Heart right ventricle (tissue), 16 donors: ENCODE measurements at regions not wholly inside any gene's neighbourhood (a gene's known extent, or its start where the extent isn't known, plus 50 kb on each side); places are given as distances from the start of the nearest gene placed in this dataset.

ENCODE experiments used
- ATAC-seq, 8 donors: fragments of 200-7000 bp; cut with Tn5 transposase; one replicate each; pipeline ENCODE4 v1.9.1; 2020; ENCODE audit warnings: mild to moderate bottlenecking in 8 of 8, moderate library complexity in 8 of 8, moderate number of reproducible peaks in 1 of 8
- DNase-seq, 2 donors: peaks; one replicate each; pipeline ENCODE4 v3.0.0-alpha.2; 2020
- H3K27ac ChIP-seq, 10 donors: fragments of 200-600 bp; sonication (generic) in 2 of 10; one replicate each; pipeline versions ENCODE4 v1.5.0 to v1.8.0; 2020 to 2022; ENCODE audit warnings: mild to moderate bottlenecking in 3 of 10
- H3K27me3 ChIP-seq, 7 donors: fragments of 200-600 bp; one replicate each; pipeline ENCODE4 v1.8.0; 2021 to 2022; ENCODE audit warnings: mild to moderate bottlenecking in 2 of 7
- H3K36me3 ChIP-seq, 9 donors: fragments of 200-600 bp; sonication (generic) in 1 of 9; one replicate each; pipeline versions ENCODE4 v1.5.0 to v1.8.0; 2020 to 2022; ENCODE audit warnings: mild to moderate bottlenecking in 2 of 9
- H3K4me1 ChIP-seq, 9 donors: fragments of 200-600 bp; sonication (generic) in 1 of 9; one replicate each; pipeline versions ENCODE4 v1.5.0 to v1.8.0; 2020 to 2022; ENCODE audit warnings: mild to moderate bottlenecking in 4 of 9
- H3K4me3 ChIP-seq, 10 donors: fragments of 200-600 bp; sonication (generic) in 2 of 10; one replicate each; pipeline versions ENCODE4 v1.5.0 to v1.8.0; 2020 to 2022; ENCODE audit warnings: mild to moderate bottlenecking in 7 of 10, moderate library complexity in 2 of 10
- H3K9me3 ChIP-seq, 11 donors: fragments of 200-600 bp in 10 of 11; sonication (generic) in 2 of 11; one replicate each; pipeline versions ENCODE4 v1.5.0 to v1.8.0; 2013 to 2022; ENCODE audit warnings: mild to moderate bottlenecking in 2 of 11, control low read depth in 1 of 11, moderate library complexity in 1 of 11
- CTCF ChIP-seq, 9 donors: fragments of 200-600 bp; sonication (generic) in 2 of 9; IDR thresholded peaks; one replicate each; pipeline versions ENCODE4 v1.5.0 to v1.8.0; 2021 to 2022; ENCODE audit warnings: antibody characterized with exemption in 9 of 9, mild to moderate bottlenecking in 5 of 9, moderate library complexity in 1 of 9
- WGBS, 2 donors: extraction: QIAGEN DNeasy Blood & Tissue Kit; methylation state at CpG; one replicate each; pipeline ENCODE4 v1.1.7; 2013; ENCODE audit warnings: inconsistent platforms in 1 of 2; 5-methylcytosine and 5-hydroxymethylcytosine counted together
- intact Hi-C, 10 donors: fragments of 100-400 bp; cut with DNase I; formaldehyde crosslinking; loops; one replicate each; pipeline versions ENCODE4 v1.11.1 to v1.14.2; 2022
- donor health status: Arrhythmogenic right ventricular cardiomyopathy.
- donor health status: ischemic (EF 13 %, LVEDD 7.1; RV severe dilation, severe dysfunction).
- donor health status: healthy with polysubstance abuse.
- donor health status: DM: no; HTN: yes; CAD: no.
- donor health status: DM: no; HTN: no; CAD: no.
- donor health status: ischemic (EF 25% LVEDD 6.9; RV normal size, moderate dysfunction).
- donor health status: ischemic (EF 25% LVEDD 5.7; RV mildly dilated, moderate dysfunction).
- donor health status: healthy.
- donor health status: DM: yes; HTN: yes; CAD: no.
- donor health status: Ischemic cardiomyopathy.
- donor health status: ischemic (EF 35%, LVEDD 5.7; RV mildly dilated, moderate dysfunction).
- donor health status: nonischemic (EF 11% LVEDD 7.7; RV severe dilation, severe dysfunction).
- donor health status: DM: yes; HTN: yes; CAD: no.
- donor health status: PGD.
- donor health status: ischemic (EF 29% LVEDD 5.4; RV normal size, mild dysfunction).
- donor health status: nonischemic (EF 23%, LVEDD 6.1; RV moderate dilation, normal function).

- no peak for ATAC-seq
- WGBS, 2 donors: 71 to 82% methylated on average over 2 of the region's 2 CpGs
- no peak for DNase-seq
- Histone ChIP-seq H3K27ac (no peak overlapping the region), H3K27me3 (peaks cover 0 to 20% (median 0%) of the 10 kb centered on the region in 7 donors), H3K4me1 (no peaks in the 10 kb centered on the region), H3K36me3 (no peaks in the 10 kb centered on the region), H3K4me3 (no peak overlapping the region), H3K9me3 (no peaks in the 10 kb centered on the region)
- no peak for TF ChIP-seq CTCF (IDR thresholded peaks at IDR 0.05)
- intact Hi-C loops: no loop called here
These were observed 69.5 kb upstream of the CACNA1E start for GRCh38 chr1:181413836-181414235.

- intact Hi-C loops: no loop called here
- no peak for TF ChIP-seq CTCF (IDR thresholded peaks at IDR 0.05)
- no peaks in the 10 kb centered on the region for H3K36me3 ChIP-seq
- DNase-seq (no peak), ATAC-seq (no peak)
- no peak overlapping the region for H3K27ac ChIP-seq
- H3K27me3 ChIP-seq: peaks cover 0 to 12% (median 0%) of the 10 kb centered on the region in 7 donors
- WGBS, 2 donors: 49 to 54% methylated on average over 7 of the region's 7 CpGs
- H3K4me3 ChIP-seq: no peak overlapping the region
- no peaks in the 10 kb centered on the region for H3K4me1 ChIP-seq
- no peaks in the 10 kb centered on the region for H3K9me3 ChIP-seq
These were observed 67.0 kb upstream of the CACNA1E start for GRCh38 chr1:181416268-181416860.

GRCh38 chr1:181417915-181418314 is 65.4 kb upstream of the CACNA1E start:
- 73 to 87% methylated on average over 3 of the region's 3 CpGs for WGBS, 2 donors
- peaks cover 0 to 10% (median 0%) of the 10 kb centered on the region in 7 donors for H3K27me3 ChIP-seq
- no peaks in the 10 kb centered on the region for H3K4me1 ChIP-seq
- no peak overlapping the region for H3K4me3 ChIP-seq
- no peaks in the 10 kb centered on the region for H3K9me3 ChIP-seq
- no peak for ATAC-seq
- no peaks in the 10 kb centered on the region for H3K36me3 ChIP-seq
- no peak for TF ChIP-seq CTCF (IDR thresholded peaks at IDR 0.05)
- intact Hi-C loops: no loop called here
- DNase-seq: no peak
- no peak overlapping the region for H3K27ac ChIP-seq

GRCh38 chr1:181423301-181423918 is 59.9 kb upstream of the CACNA1E start:
- intact Hi-C loops: loop anchor here in 2 of 10 donors (1.0 to 2.0 kb wide), 2 partner anchors 231 to 233 kb away; no protein-coding TSS in a partner anchor
- TF ChIP-seq CTCF (IDR thresholded peaks at IDR 0.05): peak in 8 of 9 donors; percentile 6 to 58 (median 42)
- H3K27ac ChIP-seq: no peak overlapping the region
- no peaks in the 10 kb centered on the region for H3K9me3 ChIP-seq
- ATAC-seq (peak in 7 of 8 donors; percentile 29 to 73 (median 69)), DNase-seq (peak in 1 of 2 donors; percentile 34)
- H3K27me3 ChIP-seq: peaks cover 0 to 39% (median 10%) of the 10 kb centered on the region in 7 donors
- H3K36me3 ChIP-seq: no peaks in the 10 kb centered on the region
- WGBS, 2 donors: 15 to 34% methylated on average over 4 of the region's 4 CpGs
- H3K4me1 ChIP-seq: peaks cover 0 to 5% (median 0%) of the 10 kb centered on the region in 9 donors
- no peak overlapping the region for H3K4me3 ChIP-seq
